GM21515 (cell line): ENCODE measurements at regions not wholly inside any gene's neighbourhood (a gene's known extent, or its start where the extent isn't known, plus 50 kb on each side); places are given as distances from the start of the nearest gene placed in this dataset.

Experiments used
- ATAC-seq: cut with Tn5 transposase; IDR thresholded peaks from one replicate; pipeline ENCODE4 v1.9.1; 2021; ENCODE audit not compliant: unreplicated experiment

GRCh38 chrX:97666890-97667289 is 783.2 kb downstream of the RPA4 start:
- no peak for ATAC-seq

GRCh38 chrX:97668126-97668525 is 784.4 kb downstream of the RPA4 start:
- ATAC-seq: no peak

GRCh38 chrX:97672138-97672537 is 788.4 kb downstream of the RPA4 start:
- ATAC-seq: no peak

- no peak for ATAC-seq
These were observed 788.9 kb downstream of the RPA4 start for GRCh38 chrX:97672608-97673007.

- ATAC-seq: no peak
These were observed 789.4 kb downstream of the RPA4 start for GRCh38 chrX:97673135-97673534.

- ATAC-seq: no peak
These were observed 799.5 kb downstream of the RPA4 start for GRCh38 chrX:97682991-97683840.

- ATAC-seq: peak; percentile 78
These were observed 802.0 kb downstream of the RPA4 start for GRCh38 chrX:97685753-97686152.

GRCh38 chrX:97691901-97692455 is 808.3 kb downstream of the RPA4 start:
- no peak for ATAC-seq

GRCh38 chrX:97692575-97692974 is 808.9 kb downstream of the RPA4 start:
- no peak for ATAC-seq

GRCh38 chrX:97700547-97700946 is 816.8 kb downstream of the RPA4 start:
- ATAC-seq: no peak

- no peak for ATAC-seq
These were observed 820.8 kb downstream of the RPA4 start for GRCh38 chrX:97704474-97704873.

GRCh38 chrX:97704881-97705280 is 821.2 kb downstream of the RPA4 start:
- ATAC-seq: no peak

GRCh38 chrX:97705936-97706335 is 822.2 kb downstream of the RPA4 start:
- no peak for ATAC-seq

GRCh38 chrX:97714072-97714471 is 830.4 kb downstream of the RPA4 start:
- no peak for ATAC-seq

GRCh38 chrX:97728215-97728614 is 844.5 kb downstream of the RPA4 start:
- no peak for ATAC-seq

GRCh38 chrX:97740044-97740443 is 856.3 kb downstream of the RPA4 start:
- ATAC-seq: no peak

GRCh38 chrX:97740886-97741285 is 857.2 kb downstream of the RPA4 start:
- ATAC-seq: no peak

GRCh38 chrX:97743014-97743413 is 859.3 kb downstream of the RPA4 start:
- ATAC-seq: no peak

- no peak for ATAC-seq
These were observed 863.6 kb downstream of the RPA4 start for GRCh38 chrX:97747346-97747745.

- no peak for ATAC-seq
These were observed 867.3 kb downstream of the RPA4 start for GRCh38 chrX:97751016-97751415.

GRCh38 chrX:97751735-97752134 is 868.0 kb downstream of the RPA4 start:
- no peak for ATAC-seq

GRCh38 chrX:97756879-97757278 is 873.2 kb downstream of the RPA4 start:
- ATAC-seq: no peak

GRCh38 chrX:97763391-97763790 is 879.7 kb downstream of the RPA4 start:
- ATAC-seq: no peak
